Epithelial cell of proximal tubule (primary cell): ENCODE measurements at regions not wholly inside any gene's neighbourhood (a gene's known extent, or its start where the extent isn't known, plus 50 kb on each side); places are given as distances from the start of the nearest gene placed in this dataset.

ENCODE experiments used
- DNase-seq: peaks from one replicate; pipeline ENCODE4 v3.0.0-alpha.2; 2011; ENCODE audit warnings: low read depth
- H3K4me3 ChIP-seq: 2 replicates; pipeline ENCODE4 v1.5.1; 2011; ENCODE audit warnings: low read depth, mild to moderate bottlenecking, low read length
- TF ChIP-seq, protein P1 (sequence below): conservative IDR thresholded peaks from 2 replicates; pipeline ENCODE4 v1.5.1; 2012; ENCODE audit warnings: low read depth, mild to moderate bottlenecking, low read length

DNA sequence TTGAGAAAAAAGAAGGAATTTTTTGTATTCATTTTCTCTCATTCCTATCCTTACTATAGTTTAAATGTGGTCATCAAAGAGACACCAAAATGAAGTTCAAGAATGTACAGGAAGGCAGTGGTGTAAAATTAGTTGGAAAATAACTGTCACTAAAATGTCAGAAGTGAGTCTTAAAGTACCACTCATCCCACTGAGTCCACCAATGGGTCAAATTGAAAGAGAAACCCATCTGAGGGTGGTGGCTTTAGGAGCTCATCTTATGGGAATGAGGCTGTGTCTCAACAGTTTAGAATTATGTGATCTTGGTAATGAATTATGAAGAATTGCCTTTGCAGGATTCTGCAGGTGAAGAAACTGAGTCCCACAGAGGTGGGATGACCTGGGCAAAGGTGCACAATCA is 403.5 kb downstream of the FGF9 start:
- no peak for DNase-seq
- no peak overlapping the region for H3K4me3 ChIP-seq
- TF ChIP-seq, protein P1, sequence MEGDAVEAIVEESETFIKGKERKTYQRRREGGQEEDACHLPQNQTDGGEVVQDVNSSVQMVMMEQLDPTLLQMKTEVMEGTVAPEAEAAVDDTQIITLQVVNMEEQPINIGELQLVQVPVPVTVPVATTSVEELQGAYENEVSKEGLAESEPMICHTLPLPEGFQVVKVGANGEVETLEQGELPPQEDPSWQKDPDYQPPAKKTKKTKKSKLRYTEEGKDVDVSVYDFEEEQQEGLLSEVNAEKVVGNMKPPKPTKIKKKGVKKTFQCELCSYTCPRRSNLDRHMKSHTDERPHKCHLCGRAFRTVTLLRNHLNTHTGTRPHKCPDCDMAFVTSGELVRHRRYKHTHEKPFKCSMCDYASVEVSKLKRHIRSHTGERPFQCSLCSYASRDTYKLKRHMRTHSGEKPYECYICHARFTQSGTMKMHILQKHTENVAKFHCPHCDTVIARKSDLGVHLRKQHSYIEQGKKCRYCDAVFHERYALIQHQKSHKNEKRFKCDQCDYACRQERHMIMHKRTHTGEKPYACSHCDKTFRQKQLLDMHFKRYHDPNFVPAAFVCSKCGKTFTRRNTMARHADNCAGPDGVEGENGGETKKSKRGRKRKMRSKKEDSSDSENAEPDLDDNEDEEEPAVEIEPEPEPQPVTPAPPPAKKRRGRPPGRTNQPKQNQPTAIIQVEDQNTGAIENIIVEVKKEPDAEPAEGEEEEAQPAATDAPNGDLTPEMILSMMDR = no peak

DNA sequence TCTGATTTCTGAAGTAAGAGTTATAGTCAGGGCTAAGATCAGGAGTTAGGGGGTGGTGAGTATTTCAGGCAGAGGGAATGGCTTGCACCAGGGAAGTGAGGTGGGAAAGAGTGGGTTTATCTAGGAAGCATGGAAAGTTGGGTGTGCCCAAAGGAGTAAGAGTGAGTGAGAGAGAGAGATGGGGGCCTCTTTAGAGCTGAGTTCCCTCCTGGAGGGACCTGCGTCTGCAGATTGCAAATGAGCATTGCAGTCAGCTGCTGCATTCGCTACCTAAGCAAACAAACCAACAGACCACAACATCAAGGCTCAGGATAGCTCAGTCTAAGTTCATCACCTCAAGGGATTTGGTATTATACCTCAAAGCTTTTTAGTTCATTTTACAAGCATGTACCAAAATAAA is 405.8 kb downstream of the FGF9 start:
- H3K4me3 ChIP-seq = no peak overlapping the region
- DNase-seq = no peak
- TF ChIP-seq, protein P1 = no peak

DNA sequence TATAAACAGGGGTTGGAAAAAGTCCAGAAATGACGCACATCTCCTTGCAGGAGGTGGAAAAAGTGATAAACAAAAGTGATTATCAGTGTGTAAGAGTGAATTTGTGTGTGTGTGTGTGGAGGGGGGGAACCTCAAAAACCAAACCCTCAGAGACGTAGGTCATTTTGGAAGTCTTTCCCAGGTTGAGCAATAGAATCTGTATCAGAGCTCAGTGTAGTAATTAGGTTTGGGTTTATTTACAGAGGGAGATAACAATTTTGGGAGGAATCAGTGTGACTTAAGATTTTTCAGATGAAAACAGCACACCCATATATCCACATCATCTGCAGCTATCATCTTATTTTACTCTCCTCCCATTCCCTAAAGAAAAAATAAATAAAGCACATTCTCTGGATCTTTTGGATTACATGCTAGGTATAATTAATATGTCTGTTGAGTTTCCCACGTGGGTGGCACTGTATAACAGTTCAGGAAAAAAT is 406.4 kb downstream of the FGF9 start:
- TF ChIP-seq, protein P1 = no peak
- no peak for DNase-seq

DNA sequence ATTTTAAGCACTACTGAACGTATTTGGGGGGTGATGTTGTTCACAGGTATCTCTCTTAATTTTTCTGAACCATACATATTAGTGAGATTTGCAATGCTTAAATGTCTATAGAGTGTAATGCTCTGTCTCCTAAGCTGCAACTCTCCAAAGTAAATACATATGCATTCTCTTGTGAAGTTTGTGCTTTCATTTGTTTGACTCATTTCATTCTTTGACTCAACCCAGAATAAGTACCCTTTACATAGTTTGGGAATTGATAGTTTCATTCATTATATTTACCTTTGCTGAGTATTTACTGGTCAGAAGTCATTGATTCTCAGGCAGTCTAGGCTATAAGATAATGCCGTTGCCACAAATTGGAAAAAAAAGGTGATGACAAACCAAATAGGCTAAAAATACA is 406.9 kb downstream of the FGF9 start:
- no peak for DNase-seq
- no peak overlapping the region for H3K4me3 ChIP-seq
- TF ChIP-seq, protein P1 = no peak

More for the DNA sequence above, 406.4 kb downstream of the FGF9 start:
- H3K4me3 ChIP-seq = no peak overlapping the region

DNA sequence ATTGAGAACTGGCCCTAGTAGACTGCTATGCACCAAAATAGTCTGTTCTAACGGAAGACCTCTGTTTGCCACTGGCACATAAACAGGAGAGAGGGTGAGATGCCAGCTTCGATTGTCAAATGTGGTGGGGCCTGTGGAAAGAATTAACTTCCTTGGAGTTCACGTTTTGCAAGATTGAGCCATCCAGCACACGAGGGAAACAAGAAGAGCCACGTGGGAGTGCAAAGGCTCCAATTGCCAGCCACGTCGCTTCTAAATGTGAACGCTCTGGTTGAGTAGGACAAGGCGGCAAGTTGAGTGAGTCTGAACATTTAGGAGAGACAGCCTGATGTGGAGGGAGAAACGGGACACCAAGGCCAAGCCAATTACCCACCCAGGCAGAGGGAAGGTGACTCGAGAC is 409.1 kb downstream of the FGF9 start:
- no peak overlapping the region for H3K4me3 ChIP-seq
- no peak for DNase-seq

DNA sequence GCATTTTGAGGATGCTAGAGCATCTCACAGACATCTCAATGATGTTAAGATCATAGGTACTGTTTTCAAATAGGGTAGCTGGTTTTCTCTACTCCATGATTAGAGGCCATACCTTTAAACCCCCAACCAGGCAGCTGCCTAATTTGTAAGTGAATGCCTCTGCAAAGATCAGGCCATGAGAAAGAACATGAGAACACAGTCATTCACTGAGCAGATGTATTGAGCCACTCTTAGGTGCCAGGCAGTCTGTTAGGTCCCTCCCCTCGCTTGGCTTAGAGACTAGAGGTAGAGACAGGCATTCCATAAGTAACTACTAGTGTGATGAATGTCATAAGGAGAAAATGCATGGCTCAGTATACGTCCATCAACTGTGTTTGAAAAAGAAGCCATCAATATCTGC is 410.0 kb downstream of the FGF9 start:
- DNase-seq = no peak
- H3K4me3 ChIP-seq = no peak overlapping the region
- TF ChIP-seq, protein P1 = no peak

More for the DNA sequence above, 409.1 kb downstream of the FGF9 start:
- TF ChIP-seq, protein P1 = no peak

DNA sequence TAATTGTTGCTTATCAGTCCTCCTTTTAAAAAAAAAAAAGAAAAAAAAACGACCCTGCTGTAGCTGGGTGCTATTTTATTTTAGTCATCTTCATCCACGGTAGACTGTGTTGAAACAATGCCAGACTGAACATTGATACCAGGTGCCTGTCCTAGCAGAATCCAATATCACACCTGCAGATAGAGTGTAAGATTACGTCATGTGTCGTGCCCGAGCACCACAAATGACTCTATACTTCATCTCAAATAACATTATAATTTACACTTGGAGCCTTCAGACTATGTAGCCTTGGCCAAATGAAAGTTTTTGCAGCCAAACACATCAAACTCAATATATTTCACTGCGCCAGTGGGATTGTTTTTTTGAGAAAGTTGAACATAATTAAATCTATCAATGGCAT is 410.6 kb downstream of the FGF9 start:
- TF ChIP-seq, protein P1 = no peak
- no peak for DNase-seq
- no peak overlapping the region for H3K4me3 ChIP-seq
